Smooth muscle cell (in vitro differentiated cells): ENCODE measurements at regions not wholly inside any gene's neighbourhood (a gene's known extent, or its start where the extent isn't known, plus 50 kb on each side); places are given as distances from the start of the nearest gene placed in this dataset.

ENCODE experiments used
- DNase-seq: peaks from one replicate; lab custom pipeline; 2025; ENCODE audit not compliant: unreplicated experiment; lab: John Stamatoyannopoulos, UW
- H2AFZ ChIP-seq: fragments of 200-600 bp; sonication (generic); 2 replicates; pipeline ENCODE4 v1.6.0; 2016; ENCODE audit warnings: antibody characterized with exemption, low read depth, mild to moderate bottlenecking
- H3F3A ChIP-seq: fragments of 200-600 bp; sonication (generic); 2 replicates; pipeline ENCODE4 v1.6.0; 2017; ENCODE audit warnings: antibody characterized with exemption, low read depth
- H3K27ac ChIP-seq: fragments of 200-600 bp; sonication (generic); 2 replicates; pipeline ENCODE4 v1.5.1; 2016; ENCODE audit warnings: low read depth, mild to moderate bottlenecking
- H3K27me3 ChIP-seq: fragments of 200-600 bp; sonication (generic); 2 replicates; pipeline ENCODE4 v1.6.1; 2016; ENCODE audit warnings: low read depth, mild to moderate bottlenecking
- H3K36me3 ChIP-seq: fragments of 200-600 bp; sonication (generic); 2 replicates; pipeline ENCODE4 v1.5.1; 2016; ENCODE audit warnings: low read depth
- H3K4me1 ChIP-seq: fragments of 200-600 bp; sonication (generic); 2 replicates; pipeline ENCODE4 v1.5.1; 2016; ENCODE audit warnings: low read depth
- H3K4me2 ChIP-seq: fragments of 200-600 bp; sonication (generic); 2 replicates; pipeline ENCODE4 v1.6.0; 2016; ENCODE audit warnings: mild to moderate bottlenecking
- H3K4me3 ChIP-seq: fragments of 200-600 bp; sonication (generic); 2 replicates; pipeline ENCODE4 v1.5.1; 2016; ENCODE audit warnings: mild to moderate bottlenecking
- H3K79me2 ChIP-seq: fragments of 200-600 bp; sonication (generic); 2 replicates; pipeline ENCODE4 v1.6.0; 2016; ENCODE audit warnings: low read depth, mild to moderate bottlenecking
- H3K9ac ChIP-seq: fragments of 200-600 bp; sonication (generic); 2 replicates; pipeline ENCODE4 v1.6.0; 2016; ENCODE audit warnings: low read depth
- H3K9me3 ChIP-seq: fragments of 200-600 bp; sonication (generic); replicated peaks from 2 replicates; pipeline ENCODE4 v1.5.1; 2016; ENCODE audit warnings: low read depth
- H4K20me1 ChIP-seq: fragments of 200-600 bp; sonication (generic); 2 replicates; pipeline ENCODE4 v1.6.0; 2016; ENCODE audit warnings: low read depth
- WGBS: methylation state at CpG from one replicate; pipeline ENCODE4 v1.1.7; 2016; ENCODE audit warnings: low lambda C conversion rate; 5-methylcytosine and 5-hydroxymethylcytosine counted together
- TF ChIP-seq, protein P1 (sequence below): fragments of 200-600 bp; sonication (generic); IDR thresholded peaks from 2 replicates; pipeline ENCODE4 v1.5.1; 2017; ENCODE audit warnings: borderline replicate concordance, mild to moderate bottlenecking, antibody characterized with exemption; ENCODE audit not compliant: insufficient read depth, poor library complexity, severe bottlenecking

DNA sequence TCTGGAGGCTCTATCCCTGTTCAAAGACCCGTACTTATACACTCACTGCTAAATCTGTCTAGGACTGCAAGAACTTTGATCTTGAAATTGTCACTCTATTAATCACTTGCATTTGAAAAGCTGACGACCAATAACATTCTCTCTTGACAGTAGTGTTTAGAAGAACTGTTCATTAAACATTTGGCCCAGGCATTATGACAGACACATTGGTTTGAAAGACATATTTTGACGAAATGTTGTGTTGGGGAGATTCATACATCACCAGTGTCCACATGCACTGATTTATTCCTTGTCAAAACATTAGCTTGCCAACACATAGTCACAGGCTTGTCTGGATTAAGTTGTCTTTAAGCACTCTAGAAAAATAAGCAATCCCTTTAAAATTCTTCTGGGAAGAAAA, 951.3 kb downstream of the ADGRL2 start:
- H3K4me1 ChIP-seq = no peaks in the 10 kb centered on the region
- no peak overlapping the region for H3K9ac ChIP-seq
- H3K4me3 ChIP-seq = no peak overlapping the region
- TF ChIP-seq, protein P1, sequence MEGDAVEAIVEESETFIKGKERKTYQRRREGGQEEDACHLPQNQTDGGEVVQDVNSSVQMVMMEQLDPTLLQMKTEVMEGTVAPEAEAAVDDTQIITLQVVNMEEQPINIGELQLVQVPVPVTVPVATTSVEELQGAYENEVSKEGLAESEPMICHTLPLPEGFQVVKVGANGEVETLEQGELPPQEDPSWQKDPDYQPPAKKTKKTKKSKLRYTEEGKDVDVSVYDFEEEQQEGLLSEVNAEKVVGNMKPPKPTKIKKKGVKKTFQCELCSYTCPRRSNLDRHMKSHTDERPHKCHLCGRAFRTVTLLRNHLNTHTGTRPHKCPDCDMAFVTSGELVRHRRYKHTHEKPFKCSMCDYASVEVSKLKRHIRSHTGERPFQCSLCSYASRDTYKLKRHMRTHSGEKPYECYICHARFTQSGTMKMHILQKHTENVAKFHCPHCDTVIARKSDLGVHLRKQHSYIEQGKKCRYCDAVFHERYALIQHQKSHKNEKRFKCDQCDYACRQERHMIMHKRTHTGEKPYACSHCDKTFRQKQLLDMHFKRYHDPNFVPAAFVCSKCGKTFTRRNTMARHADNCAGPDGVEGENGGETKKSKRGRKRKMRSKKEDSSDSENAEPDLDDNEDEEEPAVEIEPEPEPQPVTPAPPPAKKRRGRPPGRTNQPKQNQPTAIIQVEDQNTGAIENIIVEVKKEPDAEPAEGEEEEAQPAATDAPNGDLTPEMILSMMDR = no peak
- no peak overlapping the region for H3K4me2 ChIP-seq
- no peaks in the 10 kb centered on the region for H4K20me1 ChIP-seq
- no peaks in the 10 kb centered on the region for H3K9me3 ChIP-seq
- H3K79me2 ChIP-seq = no peaks in the 10 kb centered on the region
- H3K27me3 ChIP-seq = no peaks in the 10 kb centered on the region
- H3F3A ChIP-seq = no peaks in the 10 kb centered on the region
- H3K36me3 ChIP-seq = no peaks in the 10 kb centered on the region
- H3K27ac ChIP-seq = no peak overlapping the region
- WGBS = 38% methylated on average over 3 of the region's 3 CpGs
- DNase-seq = no peak
- no peak overlapping the region for H2AFZ ChIP-seq

- no peaks in the 10 kb centered on the region for H4K20me1 ChIP-seq
- H3F3A ChIP-seq = no peaks in the 10 kb centered on the region
- TF ChIP-seq, protein P1 = no peak
- H3K4me2 ChIP-seq = no peak overlapping the region
- H3K9ac ChIP-seq = no peak overlapping the region
- no peaks in the 10 kb centered on the region for H3K79me2 ChIP-seq
- H3K27ac ChIP-seq = no peak overlapping the region
- no peaks in the 10 kb centered on the region for H3K4me1 ChIP-seq
- H3K4me3 ChIP-seq = no peak overlapping the region
- peaks cover 14% of the 10 kb centered on the region for H3K9me3 ChIP-seq
- no peak overlapping the region for H2AFZ ChIP-seq
- 89% methylated on average over 4 of the region's 4 CpGs for WGBS
- DNase-seq = no peak
- H3K36me3 ChIP-seq = no peaks in the 10 kb centered on the region
- H3K27me3 ChIP-seq = no peaks in the 10 kb centered on the region
Measured at GRCh38 chr1:82733645-82734044, 932.9 kb downstream of the ADGRL2 start.

DNA sequence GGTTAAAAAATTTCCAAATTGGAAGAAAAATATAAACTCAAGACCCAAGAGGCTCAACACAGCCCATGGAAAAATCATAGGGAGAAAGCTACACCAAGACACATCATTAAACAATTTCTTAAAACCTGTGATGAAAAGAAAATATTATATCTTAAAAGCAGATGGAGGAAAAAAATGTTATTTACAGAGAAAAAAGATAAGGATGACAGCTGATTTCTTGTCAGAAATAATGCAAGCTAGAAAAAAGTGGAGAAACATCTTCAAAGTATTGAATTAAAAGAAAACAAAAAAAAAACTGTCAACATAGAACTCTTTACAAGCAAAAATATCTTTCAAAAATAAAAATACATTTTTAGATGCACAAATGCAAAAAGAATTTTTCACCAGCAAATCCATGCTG, 930.5 kb downstream of the ADGRL2 start:
- Histone ChIP-seq H3K27ac (no peak overlapping the region), H3K9me3 (peaks cover 14% of the 10 kb centered on the region), H3K4me1 (no peaks in the 10 kb centered on the region), H3K36me3 (no peaks in the 10 kb centered on the region), H3K9ac (no peak overlapping the region), H3K4me2 (no peak overlapping the region), H4K20me1 (no peaks in the 10 kb centered on the region), H3K79me2 (no peaks in the 10 kb centered on the region), H3K27me3 (no peaks in the 10 kb centered on the region), H3F3A (no peaks in the 10 kb centered on the region), H2AFZ (no peak overlapping the region), H3K4me3 (no peak overlapping the region)
- TF ChIP-seq, protein P1 = no peak
- DNase-seq = no peak

GRCh38 chr1:82728206-82728605, 927.5 kb downstream of the ADGRL2 start:
- Histone ChIP-seq H3K4me2 (no peak overlapping the region), H3F3A (no peaks in the 10 kb centered on the region), H3K27me3 (no peaks in the 10 kb centered on the region), H3K36me3 (no peaks in the 10 kb centered on the region), H4K20me1 (no peaks in the 10 kb centered on the region), H3K9ac (no peak overlapping the region), H3K27ac (no peak overlapping the region), H3K4me1 (no peaks in the 10 kb centered on the region), H3K4me3 (no peak overlapping the region), H2AFZ (no peak overlapping the region), H3K9me3 (peaks cover 14% of the 10 kb centered on the region), H3K79me2 (no peaks in the 10 kb centered on the region)
- no peak for DNase-seq
- TF ChIP-seq, protein P1 = no peak
